Midbrain (tissue), 1 donor: ENCODE measurements at regions not wholly inside any gene's neighbourhood (a gene's known extent, or its start where the extent isn't known, plus 50 kb on each side); places are given as distances from the start of the nearest gene placed in this dataset.
"Not testable (repeated sequence)": the region's sequence is repeated elsewhere in the genome, so short reads cannot be mapped to it uniquely, and the experiment has no call there.

Experiments
- DNase-seq: peaks from one replicate; lab custom pipeline; 2025; lab: John Stamatoyannopoulos, UW

DNA sequence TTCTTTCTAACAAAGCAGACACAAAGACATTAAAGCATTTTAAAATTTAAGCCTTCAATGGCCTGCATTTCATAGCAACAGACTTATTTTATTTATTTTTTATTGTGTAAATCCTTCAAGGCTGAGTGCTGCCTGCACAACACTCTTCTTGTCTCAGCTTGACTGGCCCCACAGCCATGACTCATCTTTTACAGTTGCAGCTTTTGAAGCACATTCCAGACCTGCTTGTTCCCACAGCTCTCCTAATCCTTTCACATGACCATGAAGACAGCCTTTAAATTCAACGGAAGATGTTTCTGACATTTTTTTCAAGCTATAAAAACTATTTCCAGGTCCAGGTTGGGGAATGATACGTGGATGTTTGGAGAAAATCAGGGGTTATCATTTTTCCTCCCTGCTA is 276.9 kb upstream of the TACR3 start:
- DNase-seq = peak; percentile 52

DNA sequence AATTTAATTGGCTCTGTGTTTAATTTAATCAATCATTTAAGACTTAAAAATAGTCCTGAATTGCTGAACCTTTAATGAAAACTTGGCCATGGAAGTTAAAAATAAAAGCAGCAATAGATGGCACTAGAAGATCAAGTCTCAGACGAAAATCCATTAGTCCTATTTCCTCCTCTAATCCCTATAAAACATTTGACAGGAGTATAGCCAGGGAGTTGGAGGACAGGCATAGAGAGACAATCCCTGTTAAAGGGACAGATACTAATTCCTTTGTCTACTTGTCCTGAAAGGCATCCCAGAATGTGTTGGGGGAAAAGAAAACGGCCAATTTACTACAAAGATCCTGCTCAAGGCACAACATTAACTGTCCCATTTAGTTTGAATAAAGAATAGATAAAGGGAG is 276.3 kb upstream of the TACR3 start:
- DNase-seq = peak; percentile 67

DNA sequence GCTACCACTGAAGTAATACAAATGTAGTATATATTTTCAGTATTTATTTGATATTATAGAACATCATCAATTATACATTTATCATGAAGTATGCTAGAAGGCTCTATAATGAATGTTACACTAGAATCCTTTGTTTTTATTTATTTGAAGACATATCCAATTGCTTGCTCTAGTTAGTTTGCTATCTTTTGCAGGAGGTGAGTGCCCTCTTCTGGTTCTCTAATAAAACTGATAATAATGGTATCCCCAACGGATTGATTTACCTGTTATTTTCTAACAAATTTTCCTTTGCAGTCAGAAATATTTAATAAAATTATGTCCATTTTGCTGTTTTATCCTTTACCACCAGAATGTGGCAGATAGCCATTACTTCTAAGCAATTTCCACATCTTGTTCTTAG is 274.3 kb upstream of the TACR3 start:
- no peak for DNase-seq

DNA sequence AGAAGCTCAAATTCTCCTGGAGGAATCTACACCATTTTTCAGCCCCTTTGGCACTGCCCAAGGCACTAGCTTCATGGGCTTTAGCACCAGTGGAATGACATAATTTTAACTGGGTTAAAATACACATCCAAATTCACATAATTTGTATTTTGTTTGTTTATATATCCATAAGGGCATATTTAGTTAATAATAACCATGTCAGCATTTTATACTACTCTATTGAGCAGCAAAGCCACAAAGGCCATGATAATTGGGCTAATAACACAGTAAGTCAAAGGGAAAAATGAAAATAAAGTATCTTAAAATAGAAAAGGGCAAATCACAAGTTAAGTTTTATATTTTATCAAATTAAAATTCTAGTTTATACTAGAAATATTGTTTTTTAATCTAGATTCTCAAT is 262.7 kb upstream of the TACR3 start:
- no peak for DNase-seq

DNA sequence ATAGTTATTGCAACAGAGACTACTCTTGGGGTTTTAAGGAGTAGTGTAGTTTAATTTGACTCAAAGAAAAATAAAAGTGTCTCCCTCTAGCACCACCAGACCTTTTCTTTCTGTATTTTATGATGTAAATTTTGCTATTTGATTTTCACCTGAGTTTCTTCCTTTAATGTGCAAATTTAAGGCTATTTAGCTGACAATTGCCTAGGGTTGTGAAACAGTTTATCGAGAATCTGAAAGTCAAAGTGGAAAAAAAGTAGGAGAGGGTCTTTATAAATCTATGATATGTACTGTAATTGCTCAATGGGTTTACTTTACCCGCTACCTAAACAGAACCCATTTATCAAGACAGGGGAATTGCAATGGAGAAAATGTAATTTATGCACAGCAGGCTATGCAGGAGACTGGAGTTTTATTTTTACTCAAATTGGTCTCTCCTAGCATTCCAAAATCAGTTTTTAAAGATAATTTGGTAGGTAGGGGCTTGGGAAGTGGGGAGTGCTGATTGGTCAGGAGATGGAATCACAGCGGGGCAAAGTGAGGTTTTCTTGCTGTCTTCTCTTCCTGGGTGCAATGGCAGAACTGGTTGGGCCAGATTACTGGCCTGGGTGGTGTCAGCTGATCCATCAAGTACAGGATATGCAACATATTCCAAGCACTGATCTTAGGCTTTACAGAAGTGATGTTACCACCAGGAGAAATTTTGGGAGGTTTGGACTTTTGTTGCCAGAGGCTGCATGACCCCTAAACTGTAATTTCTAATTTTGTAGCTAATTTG is 228.6 kb upstream of the TACR3 start:
- DNase-seq = no peak

DNA sequence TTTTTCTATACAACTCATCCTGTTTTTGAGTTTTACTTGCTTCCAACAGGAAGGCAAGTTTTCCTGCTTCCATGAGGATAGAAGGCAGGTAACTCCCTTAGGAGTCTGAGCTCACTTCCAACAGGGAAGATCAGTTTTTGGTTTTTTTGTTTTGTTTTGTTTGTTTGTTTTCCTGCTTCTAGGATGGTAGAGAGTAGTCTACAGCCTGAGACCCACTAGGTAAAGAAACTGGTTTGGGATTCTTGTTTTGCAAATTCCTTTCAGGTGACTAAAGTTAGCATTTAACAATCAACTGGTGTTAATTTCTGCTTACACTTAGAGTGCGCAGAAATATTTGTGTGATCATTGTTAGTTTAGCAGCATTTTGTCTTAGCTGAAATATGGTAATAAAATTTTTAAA is 227.8 kb upstream of the TACR3 start:
- no peak for DNase-seq

DNA sequence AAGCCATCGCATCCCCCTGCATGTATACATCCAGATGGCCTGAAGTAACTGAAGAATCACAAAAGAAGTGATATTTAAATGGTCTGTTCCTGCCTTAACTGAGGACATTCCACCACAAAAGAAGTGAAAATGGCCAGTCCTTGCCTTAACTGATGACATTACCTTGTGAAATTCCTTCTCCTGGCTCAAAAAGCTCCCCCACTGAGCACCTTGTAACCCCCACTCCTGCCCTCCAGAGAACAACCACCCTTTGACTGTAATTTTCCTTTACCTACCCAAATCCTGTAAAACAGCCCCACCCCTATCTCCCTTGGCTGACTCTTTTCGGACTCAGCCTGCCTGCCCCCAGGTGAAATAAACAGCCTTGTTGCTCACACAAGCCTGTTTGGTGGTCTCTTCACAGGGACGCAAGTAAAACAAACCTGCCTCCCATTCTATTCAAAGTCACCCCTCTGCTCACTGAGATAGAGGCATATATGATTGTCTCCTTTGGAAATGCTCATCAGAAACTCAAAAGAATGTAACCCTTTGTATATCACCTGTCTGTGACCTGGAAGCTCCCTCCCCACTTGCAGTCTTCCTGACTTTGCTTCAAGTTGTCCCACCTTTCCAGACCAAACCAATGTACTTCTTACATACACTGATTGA is 227.0 kb upstream of the TACR3 start:
- not testable (repeated sequence) for DNase-seq

DNA sequence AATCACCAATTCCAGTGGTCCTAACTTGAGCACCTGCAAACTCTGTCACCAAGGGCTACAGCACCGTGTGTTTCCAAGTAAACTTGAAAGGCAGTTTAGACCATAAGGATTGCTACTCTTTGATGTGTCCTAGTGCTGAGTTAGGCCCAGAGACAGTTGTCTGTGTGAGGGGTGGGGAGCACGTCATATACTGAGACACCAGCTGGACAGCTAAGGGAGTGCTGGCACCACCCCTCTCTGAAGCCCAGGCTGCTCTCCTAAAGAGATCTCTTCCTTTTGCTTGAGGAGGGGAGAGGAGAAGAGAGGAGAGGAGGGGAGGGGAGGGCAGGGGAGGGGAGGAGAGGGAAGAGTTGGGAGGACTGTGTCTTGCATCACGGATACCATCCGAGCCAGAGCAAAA is 218.7 kb upstream of the TACR3 start:
- no peak for DNase-seq

DNA sequence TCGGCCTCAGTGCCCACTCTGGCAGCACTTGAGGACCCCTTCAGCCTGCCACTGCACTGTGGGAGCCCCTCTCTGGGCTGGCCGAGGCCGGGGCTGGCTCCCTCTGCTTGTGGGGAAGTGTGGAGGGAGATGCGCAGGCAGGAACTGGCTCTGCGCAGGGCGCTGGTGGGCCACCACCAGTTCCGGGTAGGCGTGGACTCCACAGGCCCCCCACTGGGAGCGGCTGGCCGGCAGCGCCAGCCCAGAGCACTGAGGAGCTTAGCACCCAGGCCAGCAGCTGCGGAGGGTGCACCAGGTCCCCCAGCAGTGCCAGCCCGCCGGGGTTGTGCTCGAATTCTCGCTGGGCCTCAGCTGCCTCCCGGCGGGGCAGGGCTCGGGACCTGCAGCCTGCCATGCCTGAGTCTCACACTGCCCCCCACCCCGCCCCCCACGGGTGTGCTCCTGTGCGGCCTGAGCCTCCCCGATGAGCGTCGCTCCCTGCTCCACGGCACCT is 216.9 kb upstream of the TACR3 start:
- DNase-seq = no peak

DNA sequence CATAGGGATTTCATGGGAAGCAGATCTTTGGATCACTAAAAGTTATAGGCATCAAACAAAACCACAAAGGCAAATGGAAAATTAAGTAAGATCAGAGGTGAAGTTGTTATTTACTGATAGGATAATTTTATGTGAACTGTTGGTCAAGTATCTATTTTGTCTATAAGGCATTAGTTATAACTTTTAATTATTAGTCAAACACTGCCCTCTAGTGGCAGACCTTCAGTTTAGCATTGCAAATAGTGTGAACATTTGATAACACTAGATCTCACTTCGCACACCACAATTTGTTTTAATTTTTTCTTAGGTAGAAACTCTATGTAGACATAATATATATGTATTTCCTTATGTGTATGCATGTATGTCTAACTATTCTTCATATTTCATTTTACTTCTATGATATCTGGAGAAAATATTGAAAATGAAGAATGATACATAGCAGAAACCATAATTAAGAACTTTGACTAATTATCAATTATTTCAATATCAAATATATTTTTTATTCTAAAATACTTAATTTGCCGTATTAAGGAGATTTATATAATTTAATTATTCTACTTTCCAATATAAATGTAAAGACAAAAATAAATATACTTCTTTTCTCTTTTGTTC is 214.5 kb upstream of the TACR3 start:
- DNase-seq = peak; percentile 74

DNA sequence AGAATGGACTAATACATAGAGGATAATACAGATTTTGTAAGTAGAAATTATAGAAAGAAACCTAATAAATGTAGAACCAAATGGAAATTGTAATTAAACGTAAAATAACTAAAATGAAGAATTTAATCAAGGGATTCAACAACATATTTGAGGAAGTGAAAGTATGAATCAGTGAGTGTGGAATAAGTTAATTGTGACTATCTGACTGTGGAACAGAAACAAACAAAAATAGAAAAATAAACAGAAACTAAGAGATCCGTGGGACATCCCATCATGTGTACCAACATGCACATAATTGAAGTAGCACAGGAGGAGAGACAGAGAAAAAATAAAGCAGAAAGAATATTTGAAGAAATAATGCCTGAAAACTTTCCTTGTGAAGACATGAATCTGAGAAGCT is 208.6 kb upstream of the TACR3 start:
- no peak for DNase-seq

DNA sequence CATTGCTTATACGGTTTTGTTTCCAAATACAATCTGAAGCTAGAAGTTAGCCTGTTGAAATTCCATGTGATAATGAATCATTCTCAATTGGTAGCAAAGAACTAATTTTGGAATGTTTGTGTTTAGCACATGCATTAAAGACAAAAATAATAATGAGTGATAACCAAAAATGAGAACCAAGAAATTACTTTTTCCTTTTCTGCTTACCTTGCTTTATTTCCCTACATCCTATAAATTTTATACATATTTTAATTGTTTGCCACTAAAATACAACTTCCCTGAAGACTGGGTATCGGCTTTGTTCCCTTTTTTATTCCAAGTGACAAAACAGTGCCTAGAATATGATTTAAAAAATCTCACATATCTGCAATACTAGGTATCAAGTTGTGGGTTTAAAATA is 203.8 kb upstream of the TACR3 start:
- no peak for DNase-seq

DNA sequence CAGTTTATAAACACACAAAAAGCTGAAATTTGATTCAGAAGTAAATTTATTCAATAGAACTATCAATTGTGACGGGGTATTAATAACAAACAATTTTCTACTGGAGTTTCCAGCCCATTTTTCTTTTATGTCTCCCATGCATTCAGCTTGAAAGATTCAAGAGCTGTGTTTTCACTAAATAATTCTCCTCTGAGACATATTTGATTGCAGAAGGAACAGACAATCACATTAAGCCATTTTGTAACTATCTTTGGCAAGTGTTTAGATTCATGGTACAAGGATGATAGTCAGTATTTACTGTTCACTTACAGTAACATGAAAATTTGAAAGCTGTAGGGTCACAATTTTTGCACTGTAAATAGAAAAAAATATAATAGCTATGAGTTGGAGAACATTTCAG is 198.4 kb upstream of the TACR3 start:
- no peak for DNase-seq

DNA sequence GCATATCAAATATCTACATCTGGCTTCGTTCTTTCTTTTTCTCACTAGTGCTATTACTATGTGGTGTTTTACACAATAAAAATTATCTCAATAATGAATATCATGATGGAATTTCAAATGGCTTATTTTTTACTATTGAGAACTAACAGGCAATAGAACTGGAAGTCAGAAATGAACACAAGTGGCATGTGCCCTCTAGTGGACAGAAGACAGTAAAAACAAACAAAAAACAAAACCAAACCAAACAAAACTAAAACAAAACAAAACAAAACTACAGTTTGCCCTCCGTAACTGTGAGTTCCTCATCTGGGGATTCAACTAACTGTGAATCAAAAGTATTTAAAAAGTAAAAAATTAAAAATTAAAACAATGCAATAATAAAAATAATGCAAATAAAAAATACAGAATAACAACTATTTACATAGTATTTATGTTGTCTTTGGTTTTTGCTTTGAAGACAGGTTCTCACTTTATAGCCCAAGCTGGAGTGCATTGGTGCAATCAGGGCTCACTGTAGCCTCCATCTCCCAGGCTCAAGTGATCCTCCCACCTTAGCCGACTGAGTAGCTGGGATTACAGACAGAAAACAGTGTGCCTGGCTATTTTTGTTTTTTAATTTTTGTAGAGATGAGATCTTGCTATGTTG is 195.6 kb upstream of the TACR3 start:
- peak; percentile 24 for DNase-seq

DNA sequence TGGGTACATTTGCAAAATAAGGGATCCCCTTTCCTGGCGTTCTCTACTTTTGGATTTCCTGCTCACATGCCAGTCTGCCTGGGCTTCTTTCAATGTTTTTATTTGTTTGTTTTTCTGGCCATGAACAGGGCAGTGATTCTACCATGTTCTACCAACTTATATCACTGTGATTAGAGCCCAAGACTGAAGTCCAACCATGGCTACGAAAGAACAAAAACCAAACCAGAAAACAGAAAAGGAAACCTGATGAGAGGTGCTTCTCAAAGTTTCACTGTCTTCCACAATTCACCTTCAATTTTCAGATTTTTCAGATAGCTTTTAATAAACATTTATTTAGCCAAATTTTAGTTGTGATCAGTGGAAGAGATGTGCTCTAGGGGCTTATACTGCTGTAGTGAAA is 187.6 kb upstream of the TACR3 start:
- no peak for DNase-seq

DNA sequence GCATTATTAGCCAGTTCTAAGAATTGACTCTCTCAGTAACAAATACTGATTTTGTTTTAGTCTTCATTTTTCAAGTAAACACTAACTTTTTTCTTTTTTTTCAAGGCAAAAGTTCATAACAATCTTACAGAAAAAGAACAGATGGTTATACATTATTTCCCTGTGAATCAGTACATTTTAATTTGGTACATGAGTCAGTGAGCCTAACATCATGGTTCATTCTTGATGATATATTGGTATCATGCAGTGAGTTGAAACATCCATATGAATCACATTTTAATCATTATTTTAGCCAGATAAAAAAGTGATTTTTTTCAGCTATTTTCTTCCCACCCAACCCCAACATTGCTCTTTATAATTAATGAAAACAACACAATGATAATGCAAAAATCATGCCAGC is 184.3 kb upstream of the TACR3 start:
- no peak for DNase-seq

DNA sequence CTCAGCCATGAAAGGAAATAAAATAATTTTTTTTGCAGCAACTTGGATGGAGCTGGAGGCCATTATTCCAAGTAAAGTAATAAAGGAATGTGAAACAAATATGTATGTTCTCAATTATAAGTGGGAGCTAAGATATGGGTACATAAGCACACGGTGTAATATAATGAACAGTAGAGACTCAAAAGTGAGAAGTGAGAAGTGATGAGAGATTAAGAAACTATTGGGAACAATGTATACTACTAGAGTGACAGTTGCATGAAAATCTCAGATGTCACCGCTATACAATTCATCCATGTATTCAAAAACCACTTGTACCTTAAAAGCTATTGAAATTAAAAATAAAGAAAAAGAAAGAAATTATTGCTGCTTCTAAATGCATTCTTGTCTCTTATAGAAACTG is 182.9 kb upstream of the TACR3 start:
- DNase-seq = no peak

DNA sequence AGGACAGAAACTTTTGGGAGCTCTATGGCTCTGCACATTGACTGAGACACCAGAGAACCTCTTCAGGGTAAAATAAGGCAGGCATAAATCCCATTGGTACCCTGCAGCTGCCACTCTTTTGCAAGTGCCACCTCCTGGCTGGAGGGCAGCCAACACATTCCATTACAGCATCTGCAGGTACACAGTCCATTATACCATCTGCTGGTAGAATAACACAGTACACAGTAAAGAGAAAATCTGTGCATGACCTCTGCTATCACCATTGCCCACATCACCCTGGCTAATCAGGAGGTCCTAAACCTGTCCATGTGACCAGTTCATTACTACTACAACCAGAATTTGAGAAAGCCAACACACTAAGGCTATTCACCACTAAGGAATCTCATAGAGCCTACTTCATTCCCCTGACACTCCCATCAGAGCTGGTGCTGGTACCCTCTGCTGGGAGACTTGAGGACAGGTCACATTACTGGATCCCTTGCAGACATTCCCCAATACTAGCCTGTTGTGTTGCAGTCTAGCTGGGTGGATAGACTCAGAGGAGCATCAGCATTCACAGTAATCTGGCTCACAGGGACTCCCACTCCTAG is 176.2 kb upstream of the TACR3 start:
- DNase-seq = no peak

DNA sequence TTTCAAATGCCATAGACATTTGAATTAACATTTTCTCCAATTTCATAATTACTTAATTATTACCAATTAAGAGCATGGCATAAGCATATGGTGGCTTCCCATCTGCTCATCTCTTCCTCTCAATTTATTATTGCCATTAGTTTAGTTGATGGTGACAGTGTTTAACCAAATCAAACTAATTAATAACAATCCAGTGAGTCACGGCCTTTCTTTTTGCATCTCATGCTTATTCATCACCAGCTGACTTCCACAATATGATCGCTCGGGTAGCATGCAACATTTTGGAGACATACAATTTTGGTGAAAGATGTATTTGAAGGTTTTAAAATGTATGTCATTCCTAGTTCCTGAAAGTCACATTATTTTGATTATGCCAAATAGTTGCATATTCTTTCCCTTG is 172.8 kb upstream of the TACR3 start:
- no peak for DNase-seq

DNA sequence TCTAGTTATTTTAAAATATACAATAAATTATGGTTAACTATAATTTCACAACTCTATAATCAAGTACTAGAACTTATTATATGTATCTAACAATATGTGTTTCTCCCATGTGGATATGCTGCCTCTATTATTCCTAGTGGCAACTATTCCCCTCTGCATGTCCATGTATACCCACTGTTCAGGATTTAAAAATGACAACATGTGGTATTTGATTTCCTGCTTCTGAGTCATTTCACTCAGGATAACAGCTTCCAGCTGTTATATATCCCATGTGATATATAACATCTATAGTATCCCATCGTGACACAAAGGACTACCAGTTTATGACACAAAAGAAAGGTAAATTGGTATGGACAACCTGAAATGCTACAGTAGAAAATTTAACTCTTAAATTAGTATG is 167.4 kb upstream of the TACR3 start:
- no peak for DNase-seq

DNA sequence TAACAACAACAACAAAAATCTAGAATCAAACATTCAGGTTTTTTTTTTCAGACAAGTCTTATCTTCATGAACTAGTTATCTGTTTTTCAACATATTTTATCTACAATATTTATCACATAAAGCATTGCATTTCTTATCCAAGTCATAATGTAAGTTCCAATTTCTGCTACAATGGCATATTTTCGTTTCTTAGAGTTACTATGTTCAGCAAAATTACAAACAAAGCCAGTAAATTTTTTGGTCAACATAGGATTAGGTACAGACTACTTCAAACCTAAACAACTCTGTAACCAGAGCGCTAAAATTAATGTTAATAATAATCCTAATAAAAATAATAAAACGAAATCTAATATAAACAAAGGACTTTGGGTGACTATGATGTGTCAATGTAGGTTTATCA is 165.4 kb upstream of the TACR3 start:
- no peak for DNase-seq

DNA sequence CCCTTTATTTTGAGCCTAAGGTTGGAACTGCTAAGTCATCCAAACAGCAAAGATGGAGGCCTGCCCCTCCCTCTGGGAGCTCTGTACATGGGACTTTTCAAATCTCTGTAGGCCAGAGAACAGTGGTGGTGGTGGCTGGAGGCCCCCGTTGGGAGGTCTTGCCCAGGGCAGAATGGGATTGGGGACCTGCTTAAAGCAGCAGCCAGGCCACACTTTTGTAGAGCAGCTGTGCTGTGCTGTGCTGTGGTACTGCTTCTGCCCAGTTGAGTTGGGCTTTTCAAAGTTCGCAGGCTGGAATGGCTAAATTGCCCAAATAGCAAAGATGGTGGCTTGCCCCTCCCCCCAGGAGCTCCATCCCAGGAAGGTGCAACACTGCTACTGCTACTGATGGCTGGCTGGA is 147.5 kb upstream of the TACR3 start:
- no peak for DNase-seq
